D721Med (cell line): ENCODE measurements at regions not wholly inside any gene's neighbourhood (a gene's known extent, or its start where the extent isn't known, plus 50 kb on each side); places are given as distances from the start of the nearest gene placed in this dataset.
"Not testable (repeated sequence)": the region's sequence is repeated elsewhere in the genome, so short reads cannot be mapped to it uniquely, and the experiment has no call there.

Experiments used
- DNase-seq: peaks from one replicate; pipeline ENCODE4 v3.0.0; 2011; ENCODE audit warnings: low spot score; ENCODE audit not compliant: insufficient read length
- FAIRE-seq: peaks from 2 replicates; lab custom pipeline; 2011; peaks lifted over from hg19 to GRCh38; lab: Jason Lieb, UNC
- TF ChIP-seq, protein P1 (sequence below): IDR thresholded peaks from 2 replicates; pipeline ENCODE4 v1.5.1; 2012; ENCODE audit warnings: mild to moderate bottlenecking, control low read depth; ENCODE audit not compliant: insufficient read depth; ENCODE audit errors: missing control alignments

DNA sequence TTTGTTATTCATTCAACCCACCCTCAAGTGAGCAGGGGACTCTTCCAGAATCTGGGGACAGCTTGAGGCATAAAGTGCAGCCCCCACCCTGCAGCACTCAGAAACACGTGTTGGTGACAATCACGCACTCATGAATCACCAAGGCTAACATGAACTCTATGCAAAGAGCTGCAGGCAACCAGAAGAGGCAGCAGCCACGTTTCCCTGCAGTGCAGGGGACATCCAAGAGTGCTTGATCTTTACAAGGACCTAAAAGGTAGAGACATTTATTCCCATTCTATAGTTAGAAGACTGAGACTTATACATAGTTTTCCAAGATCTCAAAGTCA is 135.2 kb upstream of the GDF10 start:
- no peak for FAIRE-seq
- TF ChIP-seq, protein P1, sequence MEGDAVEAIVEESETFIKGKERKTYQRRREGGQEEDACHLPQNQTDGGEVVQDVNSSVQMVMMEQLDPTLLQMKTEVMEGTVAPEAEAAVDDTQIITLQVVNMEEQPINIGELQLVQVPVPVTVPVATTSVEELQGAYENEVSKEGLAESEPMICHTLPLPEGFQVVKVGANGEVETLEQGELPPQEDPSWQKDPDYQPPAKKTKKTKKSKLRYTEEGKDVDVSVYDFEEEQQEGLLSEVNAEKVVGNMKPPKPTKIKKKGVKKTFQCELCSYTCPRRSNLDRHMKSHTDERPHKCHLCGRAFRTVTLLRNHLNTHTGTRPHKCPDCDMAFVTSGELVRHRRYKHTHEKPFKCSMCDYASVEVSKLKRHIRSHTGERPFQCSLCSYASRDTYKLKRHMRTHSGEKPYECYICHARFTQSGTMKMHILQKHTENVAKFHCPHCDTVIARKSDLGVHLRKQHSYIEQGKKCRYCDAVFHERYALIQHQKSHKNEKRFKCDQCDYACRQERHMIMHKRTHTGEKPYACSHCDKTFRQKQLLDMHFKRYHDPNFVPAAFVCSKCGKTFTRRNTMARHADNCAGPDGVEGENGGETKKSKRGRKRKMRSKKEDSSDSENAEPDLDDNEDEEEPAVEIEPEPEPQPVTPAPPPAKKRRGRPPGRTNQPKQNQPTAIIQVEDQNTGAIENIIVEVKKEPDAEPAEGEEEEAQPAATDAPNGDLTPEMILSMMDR, result no peak
- DNase-seq, result no peak

DNA sequence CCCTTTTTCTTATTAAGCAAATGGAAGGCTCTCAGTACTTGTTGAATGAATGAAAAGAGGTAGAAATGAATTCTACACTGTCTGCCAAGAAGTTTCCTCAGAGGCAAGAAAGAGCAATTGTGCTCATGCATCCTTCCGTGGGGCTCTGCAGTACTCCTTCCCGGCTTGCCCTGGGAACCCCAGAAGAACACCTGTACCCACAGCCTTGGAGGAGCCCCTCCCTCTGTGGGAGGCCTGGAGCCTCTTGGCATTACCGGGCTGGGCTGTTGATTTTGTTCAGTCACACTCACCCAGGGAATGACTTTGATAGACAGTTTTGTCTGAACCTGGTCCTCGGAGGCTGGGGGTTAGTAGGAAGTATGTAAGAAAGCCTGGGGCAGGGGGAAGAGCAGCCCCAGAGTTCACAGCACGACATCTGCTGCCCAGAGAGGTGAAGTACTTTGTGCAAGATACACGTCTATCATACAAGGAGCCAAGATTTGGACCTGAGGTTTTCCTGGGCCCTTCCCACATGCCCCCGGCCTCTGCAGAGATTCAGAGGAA is 134.8 kb upstream of the GDF10 start:
- FAIRE-seq (no peak), DNase-seq (no peak)
- TF ChIP-seq, protein P1, result no peak

DNA sequence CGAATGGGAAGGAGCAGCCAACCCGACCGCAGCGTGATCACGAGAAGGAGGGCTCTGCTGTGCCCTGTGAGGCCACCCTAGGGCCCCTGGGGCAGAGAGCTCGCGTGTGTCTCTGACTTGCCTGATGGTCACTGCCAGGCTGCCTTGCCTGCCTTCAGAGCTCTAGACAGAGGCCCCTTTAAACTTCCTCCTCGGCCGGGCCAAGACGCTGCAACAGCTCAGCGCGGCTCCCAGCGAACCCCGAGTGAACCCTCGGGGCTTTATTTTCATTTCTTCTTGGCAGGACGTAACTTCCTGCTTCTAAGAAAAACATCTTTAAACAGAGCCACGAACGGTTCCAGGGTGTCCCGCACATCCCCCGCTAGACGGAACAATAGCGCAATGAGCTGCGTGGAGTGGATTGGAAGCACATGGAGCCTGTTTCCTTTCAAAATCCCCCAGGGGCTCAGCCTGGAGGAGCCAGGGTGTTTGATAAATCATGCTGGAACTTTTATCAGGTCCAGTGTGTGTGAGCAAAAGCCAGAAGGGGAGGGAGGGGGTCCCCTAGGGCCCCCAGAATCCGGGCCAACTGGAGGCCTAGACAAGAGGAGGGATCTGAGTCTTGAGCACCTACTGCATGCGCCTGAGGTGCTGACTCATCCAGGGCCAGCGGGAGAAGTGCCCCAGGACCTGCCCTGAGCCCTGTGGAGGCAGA is 134.1 kb upstream of the GDF10 start:
- DNase-seq, result no peak
- TF ChIP-seq, protein P1, result no peak
- no peak for FAIRE-seq

DNA sequence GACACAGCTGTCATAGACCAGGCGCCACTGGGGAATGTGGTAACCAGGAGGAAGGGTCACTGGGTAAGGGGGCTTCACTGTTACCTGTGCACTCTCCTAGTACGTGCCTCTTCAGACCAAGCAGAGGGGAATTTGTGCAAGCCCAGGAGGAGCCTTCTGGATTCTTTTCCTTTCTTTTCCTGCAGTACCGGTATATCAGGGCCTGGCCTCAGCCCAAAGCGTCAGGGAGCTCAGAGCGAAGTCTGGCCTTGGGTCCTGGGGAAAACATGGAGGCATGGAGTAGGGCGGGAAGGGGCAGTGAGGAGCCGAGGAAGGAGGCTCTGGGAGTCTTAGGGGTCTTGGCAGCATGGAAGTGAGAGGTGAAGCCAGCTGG is 133.6 kb upstream of the GDF10 start:
- FAIRE-seq (no peak), DNase-seq (no peak)
- TF ChIP-seq, protein P1, result no peak

DNA sequence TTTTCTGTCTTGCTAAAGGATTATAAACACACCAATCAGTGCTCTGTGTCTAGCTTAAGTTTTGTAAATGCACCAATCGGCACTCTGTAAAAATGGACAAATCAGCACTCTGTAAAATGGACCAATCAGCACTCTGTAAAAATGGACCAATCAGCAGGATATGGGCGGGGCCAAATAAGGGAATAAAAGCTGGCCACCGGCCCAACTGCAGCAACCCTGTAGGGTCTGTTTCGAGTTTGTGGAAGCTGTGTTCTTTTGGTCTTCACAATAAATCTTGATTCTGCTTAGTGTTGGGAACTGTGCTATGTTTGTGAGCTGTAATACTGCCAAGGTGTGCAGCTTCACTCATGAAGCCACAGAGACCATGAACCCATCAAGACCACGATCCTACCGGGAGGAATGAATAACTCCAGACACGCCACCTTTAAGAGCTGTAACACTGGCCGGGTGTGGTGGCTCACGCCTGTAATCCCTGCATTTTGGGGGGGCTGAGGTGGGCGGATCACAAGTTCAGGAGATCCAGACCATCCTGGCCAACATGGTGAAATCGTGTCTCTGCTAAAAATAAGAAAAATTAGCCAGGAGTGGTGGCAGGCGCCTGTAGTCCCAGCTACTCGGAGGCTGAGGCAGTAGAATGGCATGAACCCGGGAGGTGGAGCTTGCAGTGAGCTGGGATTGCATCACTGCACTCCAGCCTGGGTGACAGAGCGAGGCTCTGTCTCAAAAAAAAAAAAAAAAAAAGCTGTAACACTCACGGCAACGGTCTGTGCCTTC is 133.0 kb upstream of the GDF10 start:
- FAIRE-seq, DNase-seq: not testable (repeated sequence)

DNA sequence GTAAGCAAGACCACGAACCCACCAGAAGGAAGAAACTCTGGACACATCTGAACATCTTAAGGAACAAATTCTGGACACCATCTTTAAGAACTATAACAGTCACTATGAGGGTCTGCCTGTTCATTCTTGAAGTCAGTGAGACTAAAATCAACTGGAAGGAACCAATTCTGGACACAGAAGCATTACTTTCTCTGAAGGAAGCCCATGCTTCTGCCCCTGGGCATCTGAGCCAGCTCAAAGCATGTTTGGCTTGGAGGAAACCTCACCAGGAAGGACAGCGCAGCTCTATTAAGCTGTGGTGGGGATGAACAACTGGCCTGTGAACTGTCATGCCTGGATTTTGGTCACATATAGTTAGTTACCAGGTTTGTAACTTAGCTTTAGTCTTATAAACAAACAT is 132.4 kb upstream of the GDF10 start:
- TF ChIP-seq, protein P1, result no peak
- FAIRE-seq (no peak), DNase-seq (no peak)

DNA sequence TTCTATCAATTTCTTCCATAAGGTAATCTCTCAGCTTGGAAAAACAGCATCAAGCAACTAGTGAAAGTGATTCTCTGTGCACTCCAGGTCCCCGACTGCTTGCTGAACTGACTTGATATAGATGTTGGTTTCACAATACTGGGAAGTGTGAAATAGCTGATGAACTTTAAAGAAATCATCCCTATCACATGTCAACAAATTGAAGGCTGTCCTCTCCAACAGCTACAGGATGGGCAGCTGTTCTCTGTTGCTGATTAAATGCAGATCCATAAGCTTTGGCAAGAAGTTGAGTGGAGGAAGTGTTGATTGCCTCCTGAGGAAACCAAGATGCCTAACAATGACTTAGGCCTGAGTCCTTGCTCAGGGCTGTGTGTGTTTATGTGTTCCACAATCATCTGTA is 130.4 kb upstream of the GDF10 start:
- FAIRE-seq, result no peak
- no peak for DNase-seq
- TF ChIP-seq, protein P1, result no peak
